H1 (cell line): ENCODE measurements at regions not wholly inside any gene's neighbourhood (a gene's known extent, or its start where the extent isn't known, plus 50 kb on each side); places are given as distances from the start of the nearest gene placed in this dataset.

Source experiments
- CTCF ChIA-PET: fragments of 300-600 bp; sonication (Branson Sonifier 250); formaldehyde crosslinking; loops from one replicate; lab custom pipeline; 2021; ENCODE audit not compliant: partially characterized antibody; lab: Charles Lee
- POLR2A ChIA-PET: fragments of 300-600 bp; sonication (Branson Sonifier 250); formaldehyde crosslinking; loops from one replicate; lab custom pipeline; 2021; ENCODE audit warnings: inconsistent platforms; ENCODE audit not compliant: partially characterized antibody; lab: Charles Lee
- DNase-seq, 2 experiments: peaks; one replicate each; pipeline versions ENCODE4 v3.0.0 to v3.0.0-alpha.2; 2010 to 2022; ENCODE audit warnings: low spot score in 2 of 2, low read depth in 1 of 2, mixed read lengths in 1 of 2
- FAIRE-seq: peaks from 2 replicates; lab custom pipeline; 2011; peaks lifted over from hg19 to GRCh38; lab: Jason Lieb, UNC
- H2AFZ ChIP-seq: 2 replicates; pipeline ENCODE4 v1.8.1; 2012; ENCODE audit warnings: low read length, inconsistent platforms
- H2AK5ac ChIP-seq: 2 replicates; pipeline ENCODE4 v1.6.1; 2013; ENCODE audit warnings: low read depth, low read length
- H2BK120ac ChIP-seq: replicated peaks from 2 replicates; pipeline ENCODE3; 2013; ENCODE audit warnings: low read depth, low read length, inconsistent platforms
- H2BK12ac ChIP-seq: 2 replicates; pipeline ENCODE4 v1.6.1; 2013; ENCODE audit warnings: low read depth, low read length
- H2BK15ac ChIP-seq: 2 replicates; pipeline ENCODE4 v1.6.1; 2013; ENCODE audit warnings: low read length
- H2BK20ac ChIP-seq: 2 replicates; pipeline ENCODE4 v1.6.1; 2013; ENCODE audit warnings: low read length
- H2BK5ac ChIP-seq: 2 replicates; pipeline ENCODE4 v1.6.1; 2013; ENCODE audit warnings: low read depth, low read length
- H3K14ac ChIP-seq: 2 replicates; pipeline ENCODE4 v1.6.1; 2013; ENCODE audit warnings: inconsistent platforms; ENCODE audit not compliant: insufficient read length
- H3K18ac ChIP-seq: 2 replicates; pipeline ENCODE4 v1.6.1; 2013; ENCODE audit warnings: low read length; ENCODE audit errors: extremely low read depth
- H3K23ac ChIP-seq: 2 replicates; pipeline ENCODE4 v1.6.1; 2013; ENCODE audit warnings: inconsistent platforms; ENCODE audit not compliant: insufficient read length
- H3K23me2 ChIP-seq: 2 replicates; pipeline ENCODE4 v1.6.1; 2013; ENCODE audit warnings: low read depth, low read length
- H3K27ac ChIP-seq: 2 replicates; pipeline ENCODE4 v1.6.1; 2011; ENCODE audit warnings: low read depth, low read length, inconsistent platforms
- H3K27me3 ChIP-seq, 4 experiments: replicated peaks in 1 of 4; 1 replicate in 1 of 4; 2 replicates in 3 of 4; pipeline versions ENCODE4 v1.6.1 to v1.8.1; 2011 to 2013; ENCODE audit warnings: low read length in 3 of 4, mild to moderate bottlenecking in 3 of 4, inconsistent platforms in 2 of 4, mixed read lengths in 2 of 4, moderate library complexity in 1 of 4; ENCODE audit not compliant: control insufficient read depth in 3 of 4, insufficient read depth in 3 of 4; ENCODE audit errors: extremely low read depth in 1 of 4
- H3K36me3 ChIP-seq, 4 experiments: 2 replicates each; pipeline versions ENCODE4 v1.6.1 to v1.8.1; 2011 to 2013; ENCODE audit warnings: mild to moderate bottlenecking in 4 of 4, low read length in 3 of 4, moderate library complexity in 2 of 4, control low read depth in 1 of 4, inconsistent platforms in 1 of 4; ENCODE audit not compliant: insufficient read depth in 4 of 4, control insufficient read depth in 2 of 4
- H3K4ac ChIP-seq: replicated peaks from 2 replicates; pipeline ENCODE3; 2013; ENCODE audit warnings: low read length, low read depth, mixed read lengths, inconsistent platforms; ENCODE audit not compliant: insufficient read length
- H3K4me1 ChIP-seq, 4 experiments: replicated peaks in 1 of 4; 1 replicate in 1 of 4; 2 replicates in 3 of 4; pipeline versions ENCODE4 v1.6.1 to v1.8.1; 2011 to 2013; ENCODE audit warnings: low read length in 3 of 4, inconsistent platforms in 2 of 4, mixed read lengths in 1 of 4; ENCODE audit not compliant: insufficient read depth in 4 of 4, control insufficient read depth in 3 of 4
- H3K4me2 ChIP-seq, 2 experiments: 2 replicates each; pipeline versions ENCODE4 v1.6.1 to v1.8.1; 2011 to 2013; ENCODE audit warnings: low read depth in 2 of 2, low read length in 2 of 2, control low read depth in 1 of 2, inconsistent platforms in 1 of 2, mild to moderate bottlenecking in 1 of 2; ENCODE audit not compliant: insufficient read depth in 1 of 2
- H3K4me3 ChIP-seq, 4 experiments: fragments of 200-600, 300-600 bp in 1 of 4; sonication (generic), shearing (Covaris generic), sonication (Bioruptor Twin) in 1 of 4; 2 replicates each; pipeline versions ENCODE4 v1.5.1 to v1.8.1; 2011 to 2016; ENCODE audit warnings: low read length in 4 of 4, low read depth in 3 of 4, control low read depth in 2 of 4, inconsistent platforms in 2 of 4, mild to moderate bottlenecking in 2 of 4, mixed read lengths in 1 of 4, moderate library complexity in 1 of 4; ENCODE audit not compliant: insufficient read depth in 2 of 4; ENCODE audit errors: extremely low read depth in 1 of 4
- H3K56ac ChIP-seq: replicated peaks from 2 replicates; pipeline ENCODE3; 2013; ENCODE audit warnings: low read depth, mild to moderate bottlenecking, mixed read lengths, low read length, inconsistent platforms; ENCODE audit not compliant: insufficient read length
- H3K79me1 ChIP-seq: 2 replicates; pipeline ENCODE4 v1.6.1; 2013; ENCODE audit warnings: low read depth, low read length, control low read depth
- H3K79me2 ChIP-seq, 2 experiments: 2 replicates each; pipeline versions ENCODE4 v1.6.1 to v1.8.1; 2012 to 2013; ENCODE audit warnings: low read length in 2 of 2, mild to moderate bottlenecking in 2 of 2, inconsistent platforms in 1 of 2; ENCODE audit not compliant: insufficient read depth in 2 of 2, control insufficient read depth in 1 of 2
- H3K9ac ChIP-seq, 4 experiments: replicated peaks in 1 of 4; 1 replicate in 1 of 4; 2 replicates in 3 of 4; pipeline versions ENCODE4 v1.6.1 to v1.8.1; 2011 to 2013; ENCODE audit warnings: low read depth in 3 of 4, low read length in 3 of 4, control low read depth in 2 of 4, mild to moderate bottlenecking in 2 of 4, moderate library complexity in 2 of 4, inconsistent platforms in 1 of 4; ENCODE audit errors: extremely low read depth in 1 of 4
- H3K9me3 ChIP-seq, 2 experiments: 2 replicates each; pipeline versions ENCODE4 v1.6.1 to v1.8.1; 2012 to 2013; ENCODE audit warnings: mild to moderate bottlenecking in 2 of 2, moderate library complexity in 2 of 2, control low read depth in 1 of 2, inconsistent platforms in 1 of 2, low read depth in 1 of 2, low read length in 1 of 2, mixed read lengths in 1 of 2; ENCODE audit not compliant: insufficient read depth in 2 of 2
- H4K20me1 ChIP-seq, 2 experiments: replicated peaks in 1 of 2; 2 replicates each; pipeline versions ENCODE3 to v1.8.1; 2011 to 2013; ENCODE audit warnings: inconsistent platforms in 2 of 2, low read length in 2 of 2, mild to moderate bottlenecking in 1 of 2; ENCODE audit not compliant: insufficient read depth in 2 of 2, control insufficient read depth in 1 of 2
- H4K5ac ChIP-seq: 2 replicates; pipeline ENCODE4 v1.6.1; 2013; ENCODE audit warnings: low read length, low read depth, mixed read lengths, inconsistent platforms; ENCODE audit not compliant: insufficient read length
- H4K8ac ChIP-seq: 2 replicates; pipeline ENCODE4 v1.8.0; 2013; ENCODE audit warnings: mild to moderate bottlenecking, moderate library complexity, low read length, inconsistent platforms; ENCODE audit not compliant: insufficient read depth; ENCODE audit errors: extremely low read depth
- H4K91ac ChIP-seq: replicated peaks from 2 replicates; pipeline ENCODE3; 2013; ENCODE audit warnings: low read length, mixed read lengths, inconsistent platforms; ENCODE audit not compliant: insufficient read length
- BRCA1 ChIP-seq: IDR thresholded peaks from 2 replicates; pipeline ENCODE4 v1.6.1; 2012; ENCODE audit warnings: low read depth, low read length, improper control_type of control experiment
- JUND ChIP-seq: IDR thresholded peaks from 2 replicates; pipeline ENCODE4 v1.6.1; 2011; ENCODE audit warnings: mild to moderate bottlenecking, improper control_type of control experiment, low read length
- TAF7 ChIP-seq: optimal IDR thresholded peaks from 2 replicates; pipeline ENCODE3; 2011; ENCODE audit warnings: low read depth, mild to moderate bottlenecking, inconsistent platforms, low read length, moderate library complexity, borderline replicate concordance
- WGBS, 2 experiments: shearing (Covaris generic) in 1 of 2; methylation state at CpG; one replicate each; pipeline versions ENCODE4 v1.1.6 to v1.1.7; 2013 to 2015; ENCODE audit warnings: low lambda C conversion rate in 2 of 2, mixed read lengths in 2 of 2, inconsistent platforms in 1 of 2, low coverage in 1 of 2, missing lambda C conversion rate in 1 of 2; ENCODE audit not compliant: insufficient replicate concordance in 2 of 2, insufficient coverage in 1 of 2, insufficient read length in 1 of 2; ENCODE audit errors: extremely low coverage in 1 of 2, missing lambda C conversion rate in 1 of 2; 5-methylcytosine and 5-hydroxymethylcytosine counted together

GRCh38 chr20:28562510-28562898 lies 2695.0 kb upstream of the DEFB115 start:
- FAIRE-seq (no peak), DNase-seq (no peak)
- Histone ChIP-seq H4K8ac (no peak overlapping the region), H3K23ac (no peak overlapping the region), H3K14ac (no peak overlapping the region), H3K4me2 (no peak overlapping the region), H2BK5ac (no peak overlapping the region), H3K4me1 (no peaks in the 10 kb centered on the region), H2BK20ac (no peak overlapping the region), H3K56ac (no peak overlapping the region), H3K9ac (no peak overlapping the region), H4K20me1 (no peaks in the 10 kb centered on the region), H3K18ac (no peak overlapping the region), H3K79me1 (no peaks in the 10 kb centered on the region), H3K4ac (no peak overlapping the region), H3K4me3 (no peak overlapping the region), H2AFZ (no peak overlapping the region), H3K9me3 (peaks cover 67 to 75% of the 10 kb centered on the region in 2 experiments), H3K36me3 (no peaks in the 10 kb centered on the region), H3K23me2 (no peaks in the 10 kb centered on the region), H2AK5ac (no peak overlapping the region), H3K79me2 (no peaks in the 10 kb centered on the region), H3K27me3 (no peaks in the 10 kb centered on the region), H4K5ac (no peak overlapping the region), H2BK12ac (no peak overlapping the region), H2BK15ac (no peak overlapping the region), H3K27ac (no peak overlapping the region), H2BK120ac (no peak overlapping the region), H4K91ac (no peak overlapping the region)
- ChIA-PET CTCF (no interaction called here), POLR2A (no interaction called here)
- no peak for TF ChIP-seq TAF7
- no peak for TF ChIP-seq BRCA1
- TF ChIP-seq JUND, result no peak
- 69% methylated on average over 6 of the region's 6 CpGs; no CpG with 5 or more reads in 1 of the 2 experiments for WGBS, 2 experiments
